GM21619 (cell line): ENCODE measurements at regions not wholly inside any gene's neighbourhood (a gene's known extent, or its start where the extent isn't known, plus 50 kb on each side); places are given as distances from the start of the nearest gene placed in this dataset.

Experiments used
- ATAC-seq: cut with Tn5 transposase; IDR thresholded peaks from one replicate; pipeline ENCODE4 v1.9.1; 2021; ENCODE audit not compliant: unreplicated experiment

DNA sequence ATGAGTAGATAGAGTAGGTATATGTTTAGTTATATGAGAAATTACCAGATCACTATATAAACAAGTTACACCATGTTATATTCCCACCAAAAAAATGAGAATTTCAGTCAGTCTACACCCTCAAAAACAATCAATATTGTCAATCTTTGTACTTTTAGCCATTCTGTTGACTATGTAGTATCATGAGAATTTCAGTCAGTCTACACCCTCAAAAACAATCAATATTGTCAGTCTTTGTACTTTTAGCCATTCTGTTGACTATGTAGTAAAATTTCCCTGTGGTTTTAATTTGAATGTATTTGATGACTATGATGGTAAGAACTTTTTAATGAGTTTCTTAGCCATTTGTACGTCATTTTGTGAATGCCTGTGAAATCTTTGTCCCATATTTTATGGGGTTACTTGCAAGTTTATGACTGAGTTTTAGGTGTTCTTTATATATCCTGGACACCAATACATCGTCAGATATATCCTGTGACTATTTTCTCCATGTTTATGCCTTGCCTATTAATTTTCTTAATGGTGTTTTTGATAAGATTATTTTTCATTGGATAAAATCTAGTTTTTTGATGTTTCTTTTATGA lies 528.4 kb upstream of the SPHKAP start:
- no peak for ATAC-seq

GRCh38 chr2:228707846-228708245 lies 526.4 kb upstream of the SPHKAP start:
- no peak for ATAC-seq

DNA sequence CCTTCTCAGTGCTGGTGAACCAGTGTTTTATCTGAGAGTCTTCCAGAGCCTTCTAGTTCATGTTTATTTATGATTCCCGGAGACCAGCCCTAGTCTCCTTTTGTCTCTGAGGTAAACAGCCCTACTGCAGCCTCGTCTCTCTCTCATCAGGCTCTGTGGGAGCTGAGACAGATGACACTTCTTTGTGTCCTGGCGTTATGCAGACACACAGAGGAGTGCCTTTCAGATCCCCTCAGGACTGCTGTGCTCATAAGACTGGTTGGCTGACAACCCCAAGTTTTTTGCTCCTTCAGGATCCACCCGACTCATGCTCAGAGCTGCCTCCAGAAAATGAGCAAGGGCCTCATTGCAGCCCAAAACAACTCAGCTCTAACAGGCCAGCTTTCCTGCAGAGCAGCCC lies 523.8 kb upstream of the SPHKAP start:
- no peak for ATAC-seq

GRCh38 chr2:228703152-228703551 lies 521.7 kb upstream of the SPHKAP start:
- ATAC-seq: no peak

DNA sequence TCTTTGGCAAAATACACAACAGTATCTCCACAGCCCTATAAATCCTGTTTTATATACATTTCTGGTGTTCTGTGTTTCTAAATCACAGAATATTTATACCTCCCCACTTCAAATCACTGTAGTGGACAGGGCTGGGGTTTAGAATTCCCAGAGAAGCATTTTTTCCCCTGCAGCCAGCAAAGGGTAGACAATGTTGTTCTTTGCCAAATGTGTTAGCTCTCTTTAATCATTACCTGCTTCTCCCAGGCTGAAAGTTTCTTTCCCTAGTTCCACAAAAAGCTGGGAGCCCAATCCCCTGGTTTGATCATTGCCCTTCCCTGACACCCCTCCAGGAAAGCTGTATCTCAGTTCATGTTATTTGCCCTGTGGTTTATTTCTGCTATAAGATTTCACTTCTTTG lies 520.0 kb upstream of the SPHKAP start:
- ATAC-seq: no peak

GRCh38 chr2:228700638-228701037 lies 519.2 kb upstream of the SPHKAP start:
- ATAC-seq: no peak

- ATAC-seq: no peak
These were observed 518.4 kb upstream of the SPHKAP start for GRCh38 chr2:228699888-228700287.

GRCh38 chr2:228699400-228699799 lies 517.9 kb upstream of the SPHKAP start:
- ATAC-seq: no peak

DNA sequence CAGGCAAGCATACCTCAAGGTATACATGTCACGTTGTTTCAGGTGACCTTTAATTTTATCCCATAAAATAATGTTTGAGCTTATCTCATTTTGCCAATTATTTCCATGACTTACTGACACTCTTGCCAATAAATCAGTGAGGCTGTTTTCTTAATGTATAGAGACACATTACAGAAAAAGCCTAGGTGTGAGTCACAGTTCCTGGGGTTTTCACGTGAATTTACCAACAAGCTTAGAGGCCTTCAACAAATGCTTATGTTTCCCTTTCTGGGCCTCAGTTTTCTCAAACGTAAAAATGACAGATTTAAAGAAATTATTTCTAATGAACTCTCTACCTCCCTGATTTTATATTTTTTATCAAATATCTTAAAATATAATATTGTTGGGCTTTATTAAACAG lies 517.5 kb upstream of the SPHKAP start:
- no peak for ATAC-seq

DNA sequence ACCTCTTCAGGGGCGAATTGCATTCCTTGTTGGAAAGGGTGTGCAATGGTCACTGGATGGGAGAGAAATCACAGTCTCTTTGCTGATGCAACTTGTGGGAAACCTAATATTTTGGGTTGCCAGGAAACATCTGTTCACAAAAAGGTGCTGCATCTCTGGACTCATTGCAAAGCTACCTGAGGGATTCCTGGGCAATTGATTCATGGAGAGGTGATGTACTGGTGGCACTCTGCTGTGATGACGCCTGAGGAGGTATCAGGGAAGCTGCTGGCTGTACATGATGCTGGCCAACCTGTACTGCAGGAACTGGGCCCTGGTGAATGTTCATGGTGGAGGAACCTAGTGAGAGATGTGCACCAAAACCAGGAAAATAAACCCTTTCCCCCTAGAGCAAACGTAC lies 516.0 kb upstream of the SPHKAP start:
- ATAC-seq: no peak

GRCh38 chr2:228690681-228691080 lies 509.2 kb upstream of the SPHKAP start:
- ATAC-seq: no peak

GRCh38 chr2:228689053-228689452 lies 507.6 kb upstream of the SPHKAP start:
- ATAC-seq: no peak

GRCh38 chr2:228688007-228688645 lies 506.6 kb upstream of the SPHKAP start:
- ATAC-seq: no peak

DNA sequence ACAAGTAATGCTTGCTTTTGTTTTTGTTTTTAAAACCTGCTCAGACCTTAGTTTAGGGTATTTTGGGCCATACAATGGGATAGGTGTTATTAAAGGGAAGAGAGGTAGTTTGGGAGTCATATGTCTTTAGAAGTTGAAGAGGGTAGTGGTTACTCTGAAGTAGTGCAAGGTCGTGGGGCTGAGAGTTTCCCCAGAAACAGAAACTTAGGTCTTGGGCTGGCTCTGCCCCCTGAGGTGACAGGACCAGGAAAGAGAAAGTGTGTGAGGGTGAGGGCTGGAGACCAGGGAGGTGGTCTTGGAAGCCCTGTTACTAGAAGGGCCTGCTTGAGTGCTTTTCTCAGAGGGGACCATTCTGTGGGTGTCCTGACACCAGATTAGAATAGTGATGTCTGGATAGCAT lies 500.5 kb upstream of the SPHKAP start:
- ATAC-seq: no peak

GRCh38 chr2:228681426-228681825 lies 499.9 kb upstream of the SPHKAP start:
- no peak for ATAC-seq

DNA sequence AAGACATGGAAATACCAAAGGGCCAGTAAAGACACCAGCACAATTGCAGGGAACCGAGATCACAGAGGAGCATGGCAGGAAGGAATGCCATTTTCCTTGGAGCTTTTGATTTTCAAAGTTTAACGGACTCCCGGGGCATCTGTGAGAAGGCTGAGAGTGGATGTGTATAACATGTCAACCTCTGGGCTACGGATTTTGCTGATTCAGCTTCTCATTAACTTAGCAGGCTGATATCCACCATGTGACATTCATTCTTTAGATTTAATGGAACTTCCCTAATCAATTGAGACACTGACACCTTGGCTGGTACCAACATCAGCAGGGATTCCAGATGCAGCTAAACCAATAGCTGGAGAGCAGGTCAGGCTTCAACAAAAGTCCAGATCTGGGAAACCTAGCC lies 496.6 kb upstream of the SPHKAP start:
- ATAC-seq: no peak

DNA sequence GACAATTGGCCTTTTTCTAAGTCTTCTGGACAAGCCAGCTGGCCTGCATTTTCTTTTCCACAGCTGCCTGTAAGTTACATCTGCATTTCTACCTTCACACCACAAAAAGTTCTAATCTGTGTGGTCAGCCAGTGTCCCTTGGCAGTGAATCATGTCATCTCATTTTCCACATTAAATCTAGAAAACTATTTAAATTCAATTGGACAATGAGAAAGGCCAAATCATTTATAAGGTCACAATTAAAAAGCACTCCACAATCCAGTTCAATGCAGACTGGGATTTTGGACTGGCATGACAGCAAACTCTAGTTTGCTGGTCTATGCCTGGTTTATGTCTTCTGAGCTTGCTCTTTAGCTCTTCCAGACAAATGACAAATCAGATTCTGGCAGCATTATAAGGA lies 494.2 kb upstream of the SPHKAP start:
- no peak for ATAC-seq

DNA sequence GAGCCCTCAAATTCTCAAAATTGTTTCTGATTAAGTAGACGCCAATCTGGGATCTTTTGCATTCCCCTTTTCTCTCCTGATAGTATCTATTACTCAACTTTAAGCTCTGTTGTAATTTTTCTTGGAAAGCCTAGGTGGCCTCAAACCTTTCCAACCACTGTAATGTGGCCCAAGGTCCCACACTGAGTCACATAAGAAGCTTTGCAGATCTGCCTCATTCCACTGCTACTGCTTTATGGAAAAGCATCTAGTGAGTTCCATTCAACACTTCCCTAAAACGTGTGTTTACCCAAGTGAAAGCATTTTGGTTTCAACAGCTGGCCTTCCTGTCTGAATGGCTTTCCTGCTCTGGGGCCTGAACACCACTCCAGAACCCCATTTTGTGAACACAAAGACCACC lies 493.6 kb upstream of the SPHKAP start:
- ATAC-seq: no peak

DNA sequence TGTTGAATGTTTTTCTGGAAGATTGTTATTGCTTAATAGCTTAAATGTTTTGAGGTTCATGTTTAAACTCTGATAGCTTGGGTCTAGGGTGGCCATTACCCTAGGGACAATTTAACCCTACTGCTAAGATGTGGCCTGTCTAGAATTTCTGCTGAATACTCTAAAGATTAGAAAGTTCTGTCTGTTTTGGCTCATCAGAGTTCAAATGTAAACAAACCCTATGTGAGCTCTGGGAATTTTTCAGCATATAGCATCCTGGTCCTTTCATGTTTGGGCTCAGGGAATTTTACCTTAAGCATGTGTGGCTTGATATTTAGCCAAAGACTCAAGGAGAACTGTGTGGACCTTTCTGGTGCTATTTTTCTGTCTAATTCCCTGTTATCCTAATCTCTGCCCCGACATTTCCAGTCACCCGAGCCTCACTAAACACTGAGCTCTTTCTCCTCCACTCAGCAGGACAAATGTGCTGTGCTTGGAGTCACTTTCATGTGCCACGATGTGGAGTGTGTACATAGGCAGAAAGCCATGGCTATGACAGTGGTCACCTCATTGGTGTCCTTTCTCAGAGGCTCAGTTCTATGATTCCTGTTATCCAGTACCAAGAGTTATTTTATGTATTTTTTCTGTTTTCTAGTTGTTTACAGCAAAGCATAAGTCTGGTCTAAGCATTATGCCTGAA lies 492.5 kb upstream of the SPHKAP start:
- ATAC-seq: no peak

DNA sequence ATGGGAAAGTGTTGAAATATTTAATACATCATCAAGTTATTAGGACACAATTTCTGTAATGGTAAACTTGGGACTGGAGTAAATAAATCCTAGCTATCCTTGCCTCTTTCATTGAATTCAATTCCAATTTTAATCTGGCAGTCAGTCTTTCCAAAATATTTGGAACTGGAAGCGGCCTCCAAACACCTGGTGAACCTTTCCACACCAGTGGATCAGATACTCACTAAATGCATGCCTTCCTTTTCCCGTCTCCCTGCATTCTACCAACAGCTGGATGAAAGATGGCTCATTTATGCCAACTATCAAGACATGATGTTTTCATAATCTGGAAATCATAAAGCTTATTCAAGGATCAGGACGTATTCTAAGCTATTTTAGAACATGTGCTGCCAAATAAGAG lies 488.2 kb upstream of the SPHKAP start:
- ATAC-seq: no peak

DNA sequence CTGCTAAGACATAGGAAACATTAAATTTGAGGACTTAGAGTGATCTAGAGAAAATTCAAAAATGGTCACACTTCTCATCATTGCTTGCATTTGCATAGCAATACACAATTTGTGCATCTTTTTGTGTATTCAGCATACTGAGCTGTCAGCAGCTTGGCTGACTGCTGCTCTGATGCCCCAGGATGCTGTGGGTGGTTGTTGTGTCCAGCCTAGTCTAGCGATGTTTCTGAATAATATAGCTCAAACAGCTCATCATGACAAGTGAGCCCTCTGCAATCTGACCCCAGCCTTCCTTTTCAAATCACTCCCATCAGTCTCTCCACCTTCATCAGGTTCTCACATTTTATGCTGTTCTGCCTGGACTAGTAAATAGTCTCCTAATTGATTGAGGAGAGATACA lies 483.7 kb upstream of the SPHKAP start:
- no peak for ATAC-seq

GRCh38 chr2:228658998-228659397 lies 477.5 kb upstream of the SPHKAP start:
- no peak for ATAC-seq
